ENCODE measurements at regions not wholly inside any gene's neighbourhood (a gene's known extent, or its start where the extent isn't known, plus 50 kb on each side); places are given as distances from the start of the nearest gene placed in this dataset.

DNA sequence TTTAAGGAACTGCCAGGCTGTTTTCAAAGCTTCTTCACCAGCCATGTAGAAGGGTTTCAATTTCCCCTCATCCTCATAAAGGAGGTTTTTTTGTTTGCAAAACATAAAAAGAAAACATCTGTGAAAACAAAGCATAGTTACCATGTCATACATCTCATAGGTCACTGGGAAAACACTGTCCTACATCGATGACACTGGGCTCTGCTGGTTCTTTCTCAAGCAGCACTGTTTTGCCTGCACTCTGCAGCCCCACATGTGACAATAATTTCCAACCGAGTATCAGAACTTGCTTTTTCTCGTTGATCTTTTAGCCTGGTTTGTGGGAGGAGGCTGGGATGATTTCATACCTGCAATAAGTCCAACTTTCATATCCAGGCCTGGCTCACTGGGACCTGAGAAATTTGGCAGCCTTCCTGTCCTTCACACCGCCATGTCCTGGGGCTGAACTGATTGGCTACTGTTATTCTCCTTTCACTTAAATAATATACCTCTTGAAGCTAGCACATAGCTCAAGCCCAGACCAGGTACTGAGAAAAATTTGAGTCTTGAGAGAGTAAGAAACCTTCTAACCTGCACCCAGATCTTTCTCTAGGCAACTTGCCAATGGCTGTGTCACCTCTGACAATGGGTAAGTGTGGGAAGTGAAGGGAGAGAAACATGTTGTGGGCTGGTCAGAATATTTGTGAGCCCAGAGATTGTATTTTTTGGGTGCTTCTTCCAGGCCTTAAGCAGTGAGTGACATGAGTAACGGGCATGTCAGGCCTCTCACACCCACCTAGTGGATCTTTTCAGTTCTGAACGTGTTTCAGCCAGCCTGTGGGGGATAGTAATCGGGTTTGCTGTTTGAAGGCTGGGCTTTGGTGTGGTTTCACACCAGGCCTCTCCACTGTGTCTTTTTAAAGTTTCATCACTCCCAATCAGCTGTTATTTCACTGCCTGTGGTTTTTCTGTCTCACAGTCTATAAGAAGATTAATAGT is 502.8 kb downstream of the NTRK2 start:
- no peak for TF ChIP-seq CTCF (IDR thresholded peaks at IDR 0.05)
- no peak for TF ChIP-seq POLR2A (IDR thresholded peaks at IDR 0.05)
